ENCODE measurements at regions not wholly inside any gene's neighbourhood (a gene's known extent, or its start where the extent isn't known, plus 50 kb on each side); places are given as distances from the start of the nearest gene placed in this dataset.

DNA sequence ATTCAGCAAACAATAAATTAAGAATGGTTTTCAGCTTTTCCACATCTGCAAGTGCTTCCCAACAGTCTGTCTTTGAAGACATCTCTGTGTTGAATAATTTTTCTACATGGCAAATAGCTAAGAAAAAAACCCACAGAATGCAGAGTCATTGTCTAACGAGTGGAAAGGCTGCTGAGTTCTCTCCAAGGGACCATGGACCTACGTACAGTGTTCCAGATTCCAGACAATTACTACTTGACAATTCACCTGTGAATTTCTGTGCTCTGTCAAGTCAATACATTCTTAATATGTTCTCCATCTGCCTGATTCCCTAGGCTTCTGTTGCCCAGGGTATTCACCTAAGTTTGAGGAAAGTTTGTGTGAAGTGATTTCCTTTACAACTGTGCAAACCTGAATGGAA is 83.8 kb upstream of the CA10 start:
- no peak overlapping the region for H3K4me3 ChIP-seq (replicated peaks in 1 of 2; ENCODE audit: low read depth in 2 of 2, low read length in 2 of 2)
- DNase-seq (ENCODE audit: low read depth in 2 of 2), result no peak
- TF ChIP-seq, protein P1, sequence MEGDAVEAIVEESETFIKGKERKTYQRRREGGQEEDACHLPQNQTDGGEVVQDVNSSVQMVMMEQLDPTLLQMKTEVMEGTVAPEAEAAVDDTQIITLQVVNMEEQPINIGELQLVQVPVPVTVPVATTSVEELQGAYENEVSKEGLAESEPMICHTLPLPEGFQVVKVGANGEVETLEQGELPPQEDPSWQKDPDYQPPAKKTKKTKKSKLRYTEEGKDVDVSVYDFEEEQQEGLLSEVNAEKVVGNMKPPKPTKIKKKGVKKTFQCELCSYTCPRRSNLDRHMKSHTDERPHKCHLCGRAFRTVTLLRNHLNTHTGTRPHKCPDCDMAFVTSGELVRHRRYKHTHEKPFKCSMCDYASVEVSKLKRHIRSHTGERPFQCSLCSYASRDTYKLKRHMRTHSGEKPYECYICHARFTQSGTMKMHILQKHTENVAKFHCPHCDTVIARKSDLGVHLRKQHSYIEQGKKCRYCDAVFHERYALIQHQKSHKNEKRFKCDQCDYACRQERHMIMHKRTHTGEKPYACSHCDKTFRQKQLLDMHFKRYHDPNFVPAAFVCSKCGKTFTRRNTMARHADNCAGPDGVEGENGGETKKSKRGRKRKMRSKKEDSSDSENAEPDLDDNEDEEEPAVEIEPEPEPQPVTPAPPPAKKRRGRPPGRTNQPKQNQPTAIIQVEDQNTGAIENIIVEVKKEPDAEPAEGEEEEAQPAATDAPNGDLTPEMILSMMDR (IDR thresholded peaks at IDR 0.05; ENCODE audit: low read depth, low read length), result no peak

DNA sequence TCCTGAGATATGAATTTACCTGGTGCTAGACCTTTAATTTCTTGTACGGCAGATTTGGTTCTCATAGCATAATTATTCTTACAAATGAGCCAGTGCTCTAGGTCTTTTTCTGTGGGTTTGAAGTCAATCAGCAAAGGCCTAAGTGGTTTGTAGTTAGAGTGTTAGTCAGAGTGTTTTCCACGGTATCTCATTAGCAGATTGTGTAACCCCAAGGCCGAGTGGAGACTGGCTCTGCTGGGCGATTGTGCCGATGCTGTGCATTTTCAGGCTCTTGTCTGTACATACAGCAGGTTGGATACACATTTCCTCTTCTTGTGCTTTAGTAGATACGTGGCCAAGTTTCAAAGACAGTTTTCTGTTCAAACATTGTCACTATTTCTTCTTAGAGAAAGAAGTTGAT is 78.6 kb upstream of the CA10 start:
- TF ChIP-seq, protein P1 (IDR thresholded peaks at IDR 0.05; ENCODE audit: low read depth, low read length), result no peak
- DNase-seq (ENCODE audit: low read depth in 2 of 2), result no peak
- no peak overlapping the region for H3K4me3 ChIP-seq (replicated peaks in 1 of 2; ENCODE audit: low read depth in 2 of 2, low read length in 2 of 2)

DNA sequence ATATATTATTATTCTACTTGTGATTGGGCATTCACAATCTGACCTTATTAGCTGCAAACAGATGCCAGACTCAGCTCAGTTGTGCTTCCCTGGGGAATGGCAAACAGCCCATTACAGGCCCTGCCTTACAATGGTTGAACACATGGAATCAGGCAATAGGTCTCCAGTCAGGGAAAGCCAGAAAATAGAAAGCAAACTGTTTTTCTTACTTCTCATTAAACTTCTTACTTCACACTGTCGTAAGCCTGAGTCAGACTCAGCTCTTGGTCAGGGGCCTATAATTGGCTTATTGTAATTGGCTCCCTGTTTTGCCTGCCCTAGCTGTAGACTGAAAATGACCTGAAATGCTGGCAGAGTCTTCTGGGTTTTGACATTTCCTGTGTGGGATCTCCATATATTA is 77.0 kb upstream of the CA10 start:
- no peak for DNase-seq (ENCODE audit: low read depth in 2 of 2)

DNA sequence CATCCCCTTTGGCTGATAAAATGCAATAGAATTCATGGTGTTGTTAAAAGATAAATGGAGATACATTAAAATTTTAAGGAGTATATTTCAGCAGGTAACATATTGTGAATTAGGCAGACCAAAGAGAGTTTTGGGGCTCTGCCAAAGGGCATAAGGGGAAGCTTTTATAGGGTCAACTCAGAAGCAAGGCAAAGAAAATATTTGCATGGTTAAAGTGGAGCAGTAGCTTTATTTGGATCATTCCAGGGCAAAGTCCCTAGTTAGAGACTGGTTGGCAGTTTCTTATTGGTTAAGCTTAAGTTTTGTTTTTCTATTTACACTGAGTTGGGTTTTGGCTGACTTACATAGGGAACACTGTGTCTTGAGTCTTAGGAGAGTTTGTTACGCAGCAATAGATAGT is 75.1 kb upstream of the CA10 start:
- no peak for DNase-seq (ENCODE audit: low read depth in 2 of 2)
- TF ChIP-seq, protein P1 (IDR thresholded peaks at IDR 0.05; ENCODE audit: low read depth, low read length), result no peak
- H3K4me3 ChIP-seq (replicated peaks in 1 of 2; ENCODE audit: low read depth in 2 of 2, low read length in 2 of 2), result no peak overlapping the region

More for the DNA sequence above, 77.0 kb upstream of the CA10 start:
- TF ChIP-seq, protein P1 (IDR thresholded peaks at IDR 0.05; ENCODE audit: low read depth, low read length), result no peak
- no peak overlapping the region for H3K4me3 ChIP-seq (replicated peaks in 1 of 2; ENCODE audit: low read depth in 2 of 2, low read length in 2 of 2)

DNA sequence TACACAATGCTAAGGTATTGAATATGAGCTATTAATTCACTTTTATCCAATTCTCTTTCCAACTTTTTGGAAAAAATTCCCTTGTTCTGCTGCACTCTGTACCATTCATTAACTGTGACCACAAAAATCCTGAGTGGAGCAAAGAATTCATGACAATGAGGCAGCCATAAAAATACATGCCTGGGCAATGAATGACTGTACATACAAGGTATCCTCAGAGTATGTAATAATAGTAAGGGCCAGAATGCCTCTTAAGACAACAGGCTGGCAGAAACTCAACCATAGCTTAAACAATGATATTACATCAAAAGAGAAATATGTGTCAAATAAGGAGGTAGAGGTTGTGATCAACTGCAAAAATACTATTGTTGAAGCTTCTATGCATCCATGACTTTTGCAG is 74.7 kb upstream of the CA10 start:
- DNase-seq (ENCODE audit: low read depth in 2 of 2), result no peak
- TF ChIP-seq, protein P1 (IDR thresholded peaks at IDR 0.05; ENCODE audit: low read depth, low read length), result no peak
- no peak overlapping the region for H3K4me3 ChIP-seq (replicated peaks in 1 of 2; ENCODE audit: low read depth in 2 of 2, low read length in 2 of 2)

DNA sequence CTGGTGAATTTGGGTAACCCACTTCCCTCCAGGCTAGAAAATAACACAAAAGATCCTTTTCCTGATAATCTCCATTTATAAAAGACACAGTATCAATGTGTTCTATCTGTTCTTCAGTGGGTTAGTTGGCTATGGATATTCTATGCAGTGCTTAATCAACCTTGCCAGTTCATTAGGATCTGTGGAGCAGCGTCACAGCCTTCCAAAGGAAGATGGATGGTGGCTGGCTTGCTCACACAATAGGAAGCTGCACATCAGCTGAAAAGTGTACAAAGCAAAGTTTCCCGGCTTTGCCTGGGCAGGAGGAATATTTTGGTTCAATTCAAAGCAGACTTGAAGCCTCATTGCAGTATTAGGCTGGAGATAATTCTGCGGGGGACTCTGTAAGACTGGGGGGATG is 70.3 kb upstream of the CA10 start:
- no peak overlapping the region for H3K4me3 ChIP-seq (replicated peaks in 1 of 2; ENCODE audit: low read depth in 2 of 2, low read length in 2 of 2)
- TF ChIP-seq, protein P1 (IDR thresholded peaks at IDR 0.05; ENCODE audit: low read depth, low read length), result no peak
- no peak for DNase-seq (ENCODE audit: low read depth in 2 of 2)

DNA sequence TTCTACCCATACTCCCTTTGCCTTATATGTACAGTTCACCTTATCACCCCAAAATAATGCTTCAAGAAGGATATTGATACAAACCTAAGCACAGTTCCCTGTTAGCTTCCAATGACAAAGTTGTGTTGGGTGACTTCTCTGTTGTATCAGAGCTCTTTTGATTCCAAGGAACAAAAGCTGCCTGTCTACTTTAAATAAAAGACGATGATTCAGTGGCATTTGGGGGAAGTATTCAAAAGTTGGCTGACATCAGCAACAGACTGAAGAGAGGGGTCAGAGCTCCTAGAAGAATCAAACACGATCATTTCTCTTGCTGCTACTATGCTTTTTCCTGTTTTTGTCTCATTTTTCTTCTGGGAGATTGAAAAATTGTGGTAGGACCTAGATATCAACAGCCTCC is 69.4 kb upstream of the CA10 start:
- no peak overlapping the region for H3K4me3 ChIP-seq (replicated peaks in 1 of 2; ENCODE audit: low read depth in 2 of 2, low read length in 2 of 2)
- TF ChIP-seq, protein P1 (IDR thresholded peaks at IDR 0.05; ENCODE audit: low read depth, low read length), result no peak
- DNase-seq (ENCODE audit: low read depth in 2 of 2), result no peak

Data from cardiac fibroblast (primary cell).